ENCODE measurements at regions not wholly inside any gene's neighbourhood (a gene's known extent, or its start where the extent isn't known, plus 50 kb on each side); places are given as distances from the start of the nearest gene placed in this dataset.

GRCh38 chr20:40085513-40085912 lies 603.5 kb downstream of the MAFB start:
- FAIRE-seq = no peak
- intact Hi-C loops (cut with DNase I) = no loop called here
- Histone ChIP-seq H3K36me3 (ENCODE audit: control insufficient read depth in 2 of 3, insufficient read depth in 3 of 3, low read length in 3 of 3) (no peaks in the 10 kb centered on the region), H3K4me1 (ENCODE audit: control insufficient read depth in 2 of 3, insufficient read depth in 2 of 3, low read depth in 1 of 3, low read length in 3 of 3) (no peaks in the 10 kb centered on the region), H3K27me3 (ENCODE audit: control insufficient read depth, insufficient read depth, low read length) (no peaks in the 10 kb centered on the region), H3K9ac (ENCODE audit: low read length in 3 of 3) (no peak overlapping the region), H3K4me3 (ENCODE audit: low read length in 3 of 3) (no peak overlapping the region), H3K27ac (ENCODE audit: low read depth in 2 of 2, low read length in 2 of 2) (no peak overlapping the region), H3K9me3 (ENCODE audit: control insufficient read depth in 2 of 3, insufficient read depth in 1 of 3, low read length in 3 of 3) (no peaks in the 10 kb centered on the region)
- no peak for DNase-seq
- TF ChIP-seq CTCF (IDR thresholded peaks at IDR 0.05; ENCODE audit: borderline replicate concordance, extremely low read depth, insufficient read depth) = no peak

- H3K4me3 ChIP-seq (ENCODE audit: low read length in 3 of 3) = no peak overlapping the region
- intact Hi-C loops (cut with DNase I) = no loop called here
- TF ChIP-seq CTCF (IDR thresholded peaks at IDR 0.05; ENCODE audit: borderline replicate concordance, extremely low read depth, insufficient read depth) = no peak
- H3K36me3 ChIP-seq (ENCODE audit: control insufficient read depth in 2 of 3, insufficient read depth in 3 of 3, low read length in 3 of 3) = no peaks in the 10 kb centered on the region
- no peak overlapping the region for H3K9ac ChIP-seq (ENCODE audit: low read length in 3 of 3)
- no peaks in the 10 kb centered on the region for H3K4me1 ChIP-seq (ENCODE audit: control insufficient read depth in 2 of 3, insufficient read depth in 2 of 3, low read depth in 1 of 3, low read length in 3 of 3)
- DNase-seq (no peak), FAIRE-seq (no peak)
- H3K27ac ChIP-seq (ENCODE audit: low read depth in 2 of 2, low read length in 2 of 2) = no peak overlapping the region
- H3K9me3 ChIP-seq (ENCODE audit: control insufficient read depth in 2 of 3, insufficient read depth in 1 of 3, low read length in 3 of 3) = no peaks in the 10 kb centered on the region
- H3K27me3 ChIP-seq (ENCODE audit: control insufficient read depth, insufficient read depth, low read length) = no peaks in the 10 kb centered on the region
Observed at GRCh38 chr20:40082436-40082835, 606.6 kb downstream of the MAFB start.

- Histone ChIP-seq H3K27ac (ENCODE audit: low read depth in 2 of 2, low read length in 2 of 2) (no peak overlapping the region), H3K9me3 (ENCODE audit: control insufficient read depth in 2 of 3, insufficient read depth in 1 of 3, low read length in 3 of 3) (no peaks in the 10 kb centered on the region), H3K9ac (ENCODE audit: low read length in 3 of 3) (no peak overlapping the region), H3K4me1 (ENCODE audit: control insufficient read depth in 2 of 3, insufficient read depth in 2 of 3, low read depth in 1 of 3, low read length in 3 of 3) (no peaks in the 10 kb centered on the region), H3K27me3 (ENCODE audit: control insufficient read depth, insufficient read depth, low read length) (no peaks in the 10 kb centered on the region), H3K36me3 (ENCODE audit: control insufficient read depth in 2 of 3, insufficient read depth in 3 of 3, low read length in 3 of 3) (no peaks in the 10 kb centered on the region), H3K4me3 (ENCODE audit: low read length in 3 of 3) (no peak overlapping the region)
- intact Hi-C loops (cut with DNase I) = no loop called here
- DNase-seq (no peak), FAIRE-seq (no peak)
- no peak for TF ChIP-seq CTCF (IDR thresholded peaks at IDR 0.05; ENCODE audit: borderline replicate concordance, extremely low read depth, insufficient read depth)
Observed at GRCh38 chr20:40081653-40082052, 607.4 kb downstream of the MAFB start.

GRCh38 chr20:40080041-40080652 lies 608.9 kb downstream of the MAFB start:
- DNase-seq = peak in 1 of 5 donors; percentile 82

More at GRCh38 chr20:40080041-40080652, 608.9 kb downstream of the MAFB start:
- no peak for FAIRE-seq
- Histone ChIP-seq H3K9me3 (ENCODE audit: control insufficient read depth in 2 of 3, insufficient read depth in 1 of 3, low read length in 3 of 3) (no peaks in the 10 kb centered on the region), H3K27me3 (ENCODE audit: control insufficient read depth, insufficient read depth, low read length) (no peaks in the 10 kb centered on the region), H3K4me1 (ENCODE audit: control insufficient read depth in 2 of 3, insufficient read depth in 2 of 3, low read depth in 1 of 3, low read length in 3 of 3) (no peaks in the 10 kb centered on the region), H3K4me3 (ENCODE audit: low read length in 3 of 3) (no peak overlapping the region), H3K36me3 (ENCODE audit: control insufficient read depth in 2 of 3, insufficient read depth in 3 of 3, low read length in 3 of 3) (no peaks in the 10 kb centered on the region), H3K9ac (ENCODE audit: low read length in 3 of 3) (no peak overlapping the region), H3K27ac (ENCODE audit: low read depth in 2 of 2, low read length in 2 of 2) (no peak overlapping the region)
- intact Hi-C loops (cut with DNase I) = no loop called here
- no peak for TF ChIP-seq CTCF (IDR thresholded peaks at IDR 0.05; ENCODE audit: borderline replicate concordance, extremely low read depth, insufficient read depth)

Data from kidney (tissue), 13 donors.